A172 (cell line): ENCODE measurements at regions not wholly inside any gene's neighbourhood (a gene's known extent, or its start where the extent isn't known, plus 50 kb on each side); places are given as distances from the start of the nearest gene placed in this dataset.
A peak's percentile ranks its signal among the peaks of the same experiment; 100 is the strongest.

Experiments used
- DNase-seq: peaks from one replicate; pipeline ENCODE4 v3.0.0-alpha.2; 2015; ENCODE audit warnings: low spot score

DNA sequence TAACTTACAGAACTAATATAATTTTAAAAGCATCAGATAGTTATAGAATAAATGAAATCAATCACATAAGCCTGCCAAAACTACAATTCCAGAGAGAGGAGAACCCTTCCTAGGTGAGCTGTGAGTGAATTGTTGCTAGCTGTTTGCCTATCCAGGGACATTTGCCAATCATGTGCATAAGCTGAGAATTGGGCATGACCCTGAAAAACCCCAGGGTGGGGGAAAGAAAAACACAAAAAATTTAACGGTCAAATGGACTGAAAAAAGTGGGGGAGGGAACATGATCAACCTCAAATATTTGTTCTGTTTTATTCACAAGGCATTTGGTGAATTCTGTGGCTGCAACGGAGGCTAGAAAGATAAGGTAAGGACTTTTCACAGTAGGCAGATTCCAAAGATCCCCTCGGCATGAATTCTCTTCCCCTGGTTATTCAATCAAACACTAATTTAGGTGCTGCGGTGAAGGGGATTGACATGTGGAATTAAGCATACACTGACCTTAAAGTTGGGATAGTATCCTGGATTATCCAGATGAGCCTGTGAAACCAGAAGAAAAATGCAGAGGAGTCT, 203.9 kb upstream of the RGPD4 start:
- no peak for DNase-seq

DNA sequence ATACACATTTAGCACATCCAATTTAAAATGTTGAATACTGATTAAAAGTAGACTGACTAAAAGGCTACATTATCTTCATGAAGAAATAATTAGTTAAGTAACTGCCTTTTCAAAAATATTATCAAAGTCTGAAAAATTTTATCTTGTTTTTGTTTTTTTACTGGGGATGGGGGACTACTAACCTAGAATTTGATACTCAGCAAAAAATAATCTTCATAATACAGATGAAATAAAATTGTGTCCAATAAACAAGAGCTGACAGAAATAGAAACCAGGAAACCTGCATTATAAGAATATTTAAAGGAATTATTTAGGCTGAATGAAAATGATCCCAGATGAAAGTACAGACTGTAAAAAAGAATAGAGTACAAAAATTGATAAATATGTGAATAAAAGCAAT, 200.7 kb upstream of the RGPD4 start:
- DNase-seq: no peak

DNA sequence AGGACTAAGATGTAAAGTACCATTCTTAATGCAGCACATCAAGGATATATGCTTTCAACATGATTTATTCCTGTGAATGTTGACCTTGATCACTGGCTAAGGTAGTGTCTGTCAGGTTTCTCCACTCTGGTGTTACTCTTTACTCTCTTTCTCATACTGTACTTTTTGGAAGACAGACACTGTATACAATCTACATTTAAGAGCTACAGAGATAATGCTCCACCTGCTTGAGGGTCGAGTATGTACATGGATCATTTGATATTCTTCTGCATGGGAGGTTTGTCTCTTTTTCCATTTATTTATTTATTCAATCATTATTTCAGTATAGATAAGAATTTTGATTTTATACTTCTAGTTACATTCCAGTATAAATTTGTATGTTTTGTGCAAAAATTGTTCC, 199.5 kb upstream of the RGPD4 start:
- DNase-seq: no peak

DNA sequence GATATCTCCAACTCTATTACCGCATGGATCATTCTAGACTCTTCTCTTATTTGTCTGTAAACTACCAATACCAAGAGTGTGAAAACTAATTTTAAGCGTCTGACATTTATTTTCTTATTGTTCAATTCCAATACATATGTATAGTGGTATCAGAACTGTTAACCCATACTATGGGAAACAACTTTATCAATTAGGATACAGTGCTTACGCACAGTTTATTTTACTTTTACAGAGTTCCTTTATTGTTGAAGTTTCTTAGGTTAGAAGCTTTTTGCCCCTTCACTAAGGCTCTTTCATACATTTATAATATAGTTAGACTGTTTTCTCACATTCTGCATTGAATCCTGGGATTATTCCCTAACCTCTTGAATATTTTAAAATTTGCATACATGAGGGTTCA, 198.8 kb upstream of the RGPD4 start:
- DNase-seq: no peak

DNA sequence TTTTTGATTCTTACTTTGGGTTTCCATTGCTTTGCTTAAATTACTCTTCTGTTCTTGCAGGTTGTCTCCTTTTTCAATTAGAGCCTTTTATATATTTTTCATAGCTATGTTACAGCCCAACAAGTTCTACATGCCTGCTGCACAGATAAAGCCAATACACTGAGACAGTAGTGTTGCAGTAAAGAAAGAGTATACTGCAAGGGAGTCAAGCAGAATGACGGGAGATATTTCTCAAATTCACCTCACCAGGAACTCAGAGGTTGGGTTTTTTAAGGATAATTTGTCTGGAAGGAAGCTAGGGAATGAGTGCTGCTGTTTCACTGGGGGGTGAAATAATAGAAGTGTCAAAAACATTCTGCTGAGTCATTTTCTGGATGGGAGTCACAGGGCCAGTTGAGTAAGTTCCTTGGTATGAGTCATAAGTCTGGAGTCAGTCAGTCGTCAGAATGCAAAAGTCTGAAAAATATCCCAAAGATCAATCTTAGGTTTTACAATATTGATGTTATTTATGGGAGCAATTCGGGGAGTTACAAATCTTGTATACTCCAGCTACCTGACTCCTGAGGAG, 193.0 kb upstream of the RGPD4 start:
- peak; percentile 80 for DNase-seq

DNA sequence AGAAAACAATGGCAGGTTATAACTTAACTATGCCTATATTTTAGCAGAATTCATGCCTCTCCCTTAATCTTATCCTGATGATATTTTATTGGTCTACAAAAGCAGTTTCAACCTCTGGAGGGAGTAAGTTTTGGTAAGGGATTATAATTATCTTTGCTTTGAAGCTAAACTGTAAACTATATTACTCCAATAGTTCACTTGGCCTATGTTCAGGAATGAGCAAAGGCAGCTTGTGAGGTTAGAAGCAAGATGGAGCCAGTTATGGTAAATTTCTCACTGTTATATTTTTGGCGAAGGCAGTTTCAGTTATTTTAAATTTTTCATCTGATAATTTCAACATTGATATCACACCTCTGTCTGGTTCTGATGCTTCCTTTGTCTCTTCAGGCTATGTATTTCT, 192.5 kb upstream of the RGPD4 start:
- no peak for DNase-seq

DNA sequence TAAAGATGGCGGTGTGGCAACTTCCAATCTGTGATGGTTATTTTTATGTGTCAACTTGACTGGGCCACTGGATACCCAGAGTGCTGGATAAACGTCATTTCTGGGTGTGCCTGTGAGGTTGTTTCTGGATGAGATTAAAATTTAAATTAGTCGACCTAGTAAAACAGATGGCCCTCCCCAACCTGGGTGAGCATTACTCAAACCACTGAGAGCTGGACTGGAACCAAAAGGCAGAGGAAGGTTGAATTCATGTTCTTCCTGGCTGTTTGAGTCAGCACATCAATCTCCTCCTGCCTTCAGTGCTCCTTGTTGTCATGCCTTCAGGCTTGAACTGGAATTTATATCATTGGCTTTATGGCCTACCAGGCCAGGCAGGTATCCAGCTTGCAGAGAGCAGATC, 190.8 kb upstream of the RGPD4 start:
- DNase-seq: peak; percentile 81

DNA sequence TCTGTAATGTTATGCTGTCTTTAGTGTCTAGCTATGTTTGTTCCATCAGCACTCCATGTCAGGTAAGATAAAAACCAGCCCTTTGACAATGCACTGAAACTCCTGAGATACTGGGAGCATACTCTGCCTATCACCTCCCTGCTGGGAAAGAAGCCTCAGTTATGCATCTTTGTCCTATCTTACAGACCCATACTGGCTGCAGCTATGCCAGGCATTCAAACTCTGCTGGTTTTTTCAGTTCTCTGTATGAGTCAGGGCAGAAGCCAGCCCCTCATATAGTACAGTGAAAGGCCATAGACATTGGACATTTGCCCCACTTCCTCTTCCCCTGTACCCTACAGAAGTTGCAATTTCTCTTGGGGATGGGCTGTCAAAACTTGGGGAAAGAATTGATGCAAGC, 181.1 kb upstream of the RGPD4 start:
- no peak for DNase-seq

DNA sequence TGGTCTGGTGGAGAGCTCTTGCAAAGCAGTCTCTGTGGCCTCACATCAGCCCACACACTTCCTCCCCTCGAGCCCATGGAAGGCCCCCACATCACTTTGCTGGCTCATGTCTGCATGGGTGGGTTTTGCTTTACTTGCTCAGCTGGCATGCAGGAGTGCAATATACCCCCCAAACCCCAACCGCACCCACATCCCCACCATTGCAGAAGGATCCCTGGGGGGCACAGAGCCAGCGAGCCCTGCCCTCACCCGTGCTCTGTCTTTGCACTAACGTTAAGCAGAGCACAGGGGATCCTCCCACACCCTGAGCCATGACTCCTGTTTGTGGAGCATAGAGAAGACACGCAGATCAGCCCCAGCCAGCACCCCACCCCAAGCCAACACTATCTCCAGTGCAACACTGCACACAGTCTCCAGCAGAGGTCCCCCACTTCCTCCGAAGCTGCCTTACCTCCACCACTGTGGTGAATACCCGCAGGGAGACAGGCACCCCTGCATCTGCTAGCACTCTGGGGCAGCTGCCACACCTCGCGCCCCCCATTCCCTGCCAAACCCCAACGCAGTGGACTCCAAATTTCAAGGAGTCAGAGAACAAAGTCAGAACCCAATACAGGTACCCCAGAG, 177.8 kb upstream of the RGPD4 start:
- DNase-seq: no peak

DNA sequence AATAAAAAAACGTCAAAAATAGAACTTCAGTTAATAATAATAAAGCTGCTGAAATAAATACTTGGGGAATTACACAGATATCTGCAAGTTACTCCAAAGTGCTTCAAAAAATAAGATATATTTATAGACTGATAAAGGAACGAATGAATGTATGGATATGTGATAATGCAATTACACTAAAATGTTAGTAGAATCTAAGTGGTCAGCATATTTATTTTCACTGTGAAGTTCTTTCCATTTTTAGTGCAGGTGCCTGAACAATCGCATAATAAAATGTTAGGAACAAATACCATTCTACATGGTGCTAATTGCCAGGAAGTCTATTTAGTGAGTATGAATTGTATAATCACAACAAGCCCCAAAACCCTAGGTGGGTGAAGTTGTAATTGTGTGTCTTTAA, 169.6 kb upstream of the RGPD4 start:
- no peak for DNase-seq

DNA sequence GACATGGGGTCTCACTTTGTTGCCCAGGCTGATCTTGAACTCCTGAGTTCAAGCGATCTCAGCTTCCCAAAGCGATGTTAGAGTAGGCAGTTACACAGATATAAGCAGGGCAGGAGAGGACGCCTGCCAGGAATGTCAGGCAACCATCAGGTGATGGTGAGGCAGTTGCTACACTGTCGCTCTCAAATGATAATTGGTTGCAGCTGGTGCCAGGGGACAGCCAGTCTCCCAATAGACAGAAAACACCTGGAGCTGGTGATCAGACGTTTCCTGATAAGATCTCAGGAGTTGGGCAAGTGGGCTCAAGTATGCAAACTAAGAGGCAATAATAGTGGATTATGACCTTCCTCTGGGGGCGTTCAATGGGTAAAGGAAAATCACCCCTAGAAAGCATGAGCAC, 163.1 kb upstream of the RGPD4 start:
- DNase-seq: no peak

DNA sequence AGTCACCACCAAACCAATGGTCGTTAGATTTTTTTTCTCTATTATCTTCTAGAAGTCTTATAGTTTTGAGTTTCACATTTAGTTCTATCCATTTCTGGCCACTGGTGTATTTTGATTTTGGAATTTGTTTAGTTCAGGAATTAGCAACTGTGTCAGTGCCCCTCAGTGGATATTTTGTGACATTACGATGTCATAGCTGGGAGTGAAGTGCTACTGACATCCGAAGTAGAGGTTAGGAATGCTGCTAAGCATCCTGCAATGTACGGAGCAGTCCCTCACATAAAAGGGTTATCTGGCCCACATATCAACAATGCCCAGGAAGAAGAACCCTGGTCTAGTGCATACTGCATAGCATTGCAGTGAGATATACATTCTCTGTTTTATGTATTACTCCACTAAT, 157.4 kb upstream of the RGPD4 start:
- DNase-seq: peak; percentile 40

DNA sequence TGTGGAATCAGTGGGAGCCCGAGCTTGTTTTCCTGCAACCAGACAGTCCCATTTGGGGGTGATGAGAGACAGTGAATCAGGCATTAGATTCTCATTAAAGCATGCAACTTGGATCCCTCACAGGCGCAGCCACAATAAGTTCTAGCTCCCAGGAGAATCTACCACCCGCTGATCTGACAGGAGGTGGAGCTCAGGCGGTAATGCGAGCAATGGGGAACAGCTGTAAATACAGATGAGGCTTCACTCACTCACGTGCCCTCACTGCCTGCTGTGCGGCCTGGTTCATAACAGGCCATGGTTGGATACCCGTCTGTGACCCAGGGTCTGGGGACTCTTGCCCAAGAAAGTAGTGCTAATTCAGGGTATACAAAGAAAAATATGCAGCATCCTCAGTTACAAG, 144.8 kb upstream of the RGPD4 start:
- DNase-seq: no peak

DNA sequence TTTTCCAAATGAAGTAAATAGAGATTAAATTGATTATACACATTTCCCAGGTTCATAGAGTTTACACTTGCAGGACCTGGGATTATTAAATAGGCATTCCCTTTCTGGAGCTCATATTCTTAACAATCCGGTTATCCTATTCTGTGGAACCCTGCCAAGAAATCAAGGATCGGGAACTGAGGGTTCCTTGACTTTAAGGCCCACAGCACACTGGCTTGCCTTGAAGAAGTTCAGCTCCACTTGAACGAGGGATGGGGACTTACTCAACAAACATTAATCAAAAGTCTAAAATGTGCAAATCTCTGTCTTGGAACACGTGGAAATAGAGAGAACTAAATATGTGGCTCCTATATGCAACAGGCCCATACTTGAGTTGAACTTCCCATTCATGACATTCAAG, 142.3 kb upstream of the RGPD4 start:
- no peak for DNase-seq

DNA sequence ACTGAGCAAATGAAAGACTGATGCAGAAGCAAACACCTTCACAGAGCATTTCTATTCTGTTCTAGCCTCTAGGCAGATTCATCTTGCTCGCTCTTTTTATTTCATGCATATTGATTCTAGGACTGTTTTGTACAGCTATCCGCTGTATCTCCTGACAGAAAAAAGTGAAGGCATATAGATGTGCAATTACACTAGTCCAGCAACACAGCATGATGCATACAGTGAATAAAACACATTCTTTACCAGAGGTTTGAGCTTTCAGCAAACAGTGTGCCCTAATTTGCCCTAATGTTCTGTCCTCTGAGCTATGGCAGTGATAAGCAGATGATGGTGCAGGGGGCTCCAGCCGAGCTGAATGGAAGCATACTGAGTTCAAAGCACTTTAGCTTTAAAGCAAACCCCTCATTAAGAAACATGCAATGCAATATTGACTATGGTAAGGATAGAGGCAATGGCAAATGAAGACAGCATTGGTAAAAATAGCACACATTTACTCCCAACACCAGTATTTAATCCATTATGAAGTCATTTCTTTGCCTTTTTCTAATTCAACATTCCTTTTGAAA, 141.2 kb upstream of the RGPD4 start:
- DNase-seq: no peak

DNA sequence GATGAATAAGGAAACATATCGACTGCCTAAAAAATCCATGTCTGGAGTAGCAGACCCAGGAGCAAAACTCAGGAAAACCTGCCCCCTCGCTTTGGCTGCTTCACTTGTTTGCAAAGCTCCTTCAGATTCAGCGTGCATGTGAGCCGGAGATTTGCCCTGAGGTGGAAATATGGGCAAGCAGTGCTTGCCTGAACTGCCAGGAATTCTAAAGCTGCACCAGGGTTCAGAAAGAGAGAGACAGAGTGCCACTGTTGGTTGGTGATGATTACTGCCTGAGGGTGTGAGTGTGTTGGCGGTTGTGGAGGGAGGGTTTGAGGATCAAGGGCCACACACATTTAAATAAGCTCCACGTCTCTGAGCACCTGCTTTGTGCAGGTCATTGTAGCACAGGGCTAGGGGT, 139.6 kb upstream of the RGPD4 start:
- DNase-seq: no peak

DNA sequence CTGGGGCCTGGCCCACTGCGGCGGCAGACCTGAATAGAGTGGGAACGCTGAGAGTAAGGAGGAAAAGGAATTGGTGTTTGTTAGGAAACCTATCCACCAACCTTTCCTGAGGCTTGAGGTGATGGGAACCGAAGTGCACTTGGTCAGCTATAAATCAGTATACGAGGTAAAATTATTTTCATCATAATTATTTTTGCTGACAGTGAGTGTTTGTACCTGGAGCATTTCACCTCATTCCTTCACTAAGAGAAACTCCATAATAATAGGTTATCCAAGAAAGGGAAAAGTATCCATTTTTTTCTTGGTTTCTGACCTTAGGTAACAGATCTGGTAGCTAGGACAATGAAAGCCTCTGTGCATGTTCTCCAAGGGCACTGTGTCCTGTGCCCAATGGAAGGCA, 138.6 kb upstream of the RGPD4 start:
- DNase-seq: no peak

DNA sequence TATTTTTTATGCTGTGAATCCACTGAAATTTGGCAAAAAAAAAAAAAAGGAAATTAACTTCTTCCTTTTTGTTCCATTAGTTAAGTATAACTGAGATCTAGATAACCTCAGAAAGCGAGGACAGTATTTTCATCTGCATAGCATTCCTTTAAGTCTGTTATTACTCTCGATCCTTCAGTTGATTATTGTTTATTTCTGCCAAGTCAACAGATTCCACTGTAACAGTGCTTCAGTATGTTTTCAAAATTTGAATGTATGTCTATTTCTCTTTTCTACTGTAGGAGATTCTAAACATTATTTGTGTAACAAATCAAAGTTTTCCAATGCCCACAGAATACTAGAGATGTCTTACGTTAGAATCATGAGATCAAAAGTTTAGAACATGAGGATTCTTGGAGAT, 133.1 kb upstream of the RGPD4 start:
- DNase-seq: no peak

DNA sequence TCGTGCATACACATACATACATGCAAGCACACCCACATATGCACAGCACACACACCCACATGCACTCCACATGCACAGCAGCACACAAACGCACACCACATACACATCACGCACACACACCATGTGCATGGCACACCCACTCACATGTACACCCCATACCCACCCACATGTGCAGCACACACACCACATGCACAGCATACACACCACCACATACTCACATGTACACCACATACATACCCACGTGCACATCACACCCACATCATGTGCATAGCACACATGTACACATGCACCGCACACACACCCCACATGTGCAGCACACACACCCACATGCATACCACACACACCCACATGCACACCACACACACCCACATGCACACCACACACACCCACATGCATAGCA, 132.0 kb upstream of the RGPD4 start:
- DNase-seq: no peak

DNA sequence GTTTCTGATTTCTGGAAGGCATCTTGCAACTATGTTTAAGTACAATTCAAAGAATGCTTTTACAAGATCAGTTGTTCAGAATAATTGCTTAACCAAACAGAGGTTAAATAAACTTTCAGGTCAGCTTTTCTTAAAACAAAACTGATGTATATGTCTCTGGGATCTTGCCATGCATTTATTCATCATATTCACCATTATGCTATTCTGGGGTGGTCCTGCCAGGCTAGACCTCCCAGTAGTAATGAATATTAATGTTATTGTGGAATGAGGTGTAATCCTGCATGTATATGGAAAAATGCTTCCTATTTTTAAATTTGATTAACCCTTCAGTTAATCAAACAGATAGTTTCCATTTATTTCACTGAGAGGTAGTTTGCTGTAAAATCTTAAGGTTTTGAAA, 129.3 kb upstream of the RGPD4 start:
- DNase-seq: no peak

DNA sequence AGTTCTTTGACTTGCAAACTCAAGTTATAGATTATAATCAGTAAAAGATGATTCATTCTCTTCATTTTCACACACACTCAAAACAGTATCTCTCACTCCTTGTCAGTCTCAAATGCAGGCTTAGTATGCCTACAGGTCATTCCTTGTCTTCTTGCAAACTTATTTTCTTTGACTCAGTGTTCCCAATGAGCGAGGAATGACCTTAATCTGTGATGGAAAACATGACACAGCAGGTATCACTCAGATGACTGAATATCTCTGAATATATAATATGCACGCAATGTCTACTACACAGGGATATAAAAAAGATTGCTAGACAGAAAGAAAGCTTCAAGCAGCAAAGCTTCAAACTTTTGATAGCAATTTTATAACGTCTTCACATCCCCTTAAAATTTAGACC, 127.8 kb upstream of the RGPD4 start:
- DNase-seq: no peak

DNA sequence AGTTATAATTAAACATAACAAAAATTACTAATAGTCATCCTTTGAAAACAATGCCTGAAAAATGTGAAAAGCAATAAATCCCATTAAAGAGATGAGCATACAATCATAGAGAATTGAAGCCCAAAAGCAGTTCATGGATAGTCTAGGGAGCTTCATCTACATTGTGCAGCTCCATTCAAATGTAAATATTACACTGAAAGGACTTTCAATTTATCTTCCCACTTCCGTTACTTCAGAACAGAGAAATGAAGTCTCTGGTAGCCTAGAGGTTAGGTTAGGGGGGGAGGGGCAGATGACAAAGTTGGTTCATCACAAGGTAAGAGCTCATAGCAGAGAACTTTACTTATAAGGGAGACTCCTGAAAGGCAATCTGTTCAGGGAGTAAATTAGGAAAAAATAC, 126.6 kb upstream of the RGPD4 start:
- no peak for DNase-seq

DNA sequence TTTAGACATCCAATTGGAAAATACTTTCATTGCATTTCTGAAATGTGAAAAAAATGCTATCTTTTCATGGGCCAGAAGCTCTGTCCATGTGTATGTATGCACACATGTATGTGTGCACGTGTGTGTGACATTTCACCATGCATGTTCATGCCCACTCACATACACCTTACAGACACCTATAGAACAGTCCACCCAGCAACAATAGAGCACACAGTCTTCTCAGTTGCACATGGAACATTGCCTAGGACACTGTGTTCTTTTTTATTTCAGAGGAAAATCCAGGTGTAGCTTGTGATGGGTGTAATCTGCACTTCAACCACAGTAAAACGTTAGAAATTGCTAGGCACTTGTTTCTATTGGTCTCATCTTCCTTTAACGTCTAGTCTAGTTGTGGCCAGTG, 114.8 kb upstream of the RGPD4 start:
- no peak for DNase-seq

DNA sequence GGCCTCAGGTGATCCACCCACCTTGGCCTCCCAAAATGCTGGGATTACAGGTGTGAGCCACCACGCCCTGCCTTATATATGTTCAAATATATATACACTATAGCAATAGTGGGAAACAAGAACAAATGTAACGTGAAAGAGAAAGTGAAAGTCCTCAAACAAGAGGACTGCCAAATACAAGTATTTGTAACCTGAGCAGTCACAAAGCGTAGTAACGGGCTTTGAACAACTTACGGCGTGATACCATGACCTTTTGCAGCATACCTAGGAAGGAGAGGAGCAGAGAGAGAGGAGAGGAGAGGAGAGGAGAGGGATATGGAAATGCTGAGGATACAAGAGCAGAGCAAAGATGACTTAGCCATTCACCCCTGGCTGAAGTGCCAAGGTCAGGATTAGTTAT, 113.8 kb upstream of the RGPD4 start:
- no peak for DNase-seq
